NCI-H524 (cell line): ENCODE measurements at regions not wholly inside any gene's neighbourhood (a gene's known extent, or its start where the extent isn't known, plus 50 kb on each side); places are given as distances from the start of the nearest gene placed in this dataset.
"Not testable (repeated sequence)": the region's sequence is repeated elsewhere in the genome, so short reads cannot be mapped to it uniquely, and the experiment has no call there.

Source experiments
- DNase-seq, 2 experiments: peaks; one replicate each; lab custom pipeline; 2025; lab: John Stamatoyannopoulos, UW

DNA sequence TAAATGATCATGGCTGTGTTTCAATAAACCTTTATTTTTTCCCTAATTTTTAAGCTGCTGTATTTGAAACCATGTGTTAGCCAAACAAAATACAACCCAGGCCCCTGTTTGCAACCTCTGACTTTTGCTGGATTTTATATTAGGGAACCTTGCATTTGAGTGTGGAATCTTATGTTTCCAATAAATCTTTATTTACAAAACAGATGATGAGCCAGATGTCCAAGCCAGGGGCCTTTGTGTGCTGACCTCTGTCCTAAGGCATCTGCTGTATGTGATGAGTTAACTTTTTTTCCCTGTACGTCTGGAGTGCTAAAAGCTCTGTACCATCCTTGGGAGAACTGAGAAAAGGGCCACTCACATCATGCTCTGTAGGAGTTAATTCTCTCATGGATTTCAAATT lies 162.9 kb downstream of the TRIB2 start:
- DNase-seq, result no peak

GRCh38 chr2:12881952-12882351 lies 165.2 kb downstream of the TRIB2 start:
- peak; percentile 58 to 89 for DNase-seq

- DNase-seq, result no peak
Observed at GRCh38 chr2:12882393-12882792, 165.7 kb downstream of the TRIB2 start.

DNA sequence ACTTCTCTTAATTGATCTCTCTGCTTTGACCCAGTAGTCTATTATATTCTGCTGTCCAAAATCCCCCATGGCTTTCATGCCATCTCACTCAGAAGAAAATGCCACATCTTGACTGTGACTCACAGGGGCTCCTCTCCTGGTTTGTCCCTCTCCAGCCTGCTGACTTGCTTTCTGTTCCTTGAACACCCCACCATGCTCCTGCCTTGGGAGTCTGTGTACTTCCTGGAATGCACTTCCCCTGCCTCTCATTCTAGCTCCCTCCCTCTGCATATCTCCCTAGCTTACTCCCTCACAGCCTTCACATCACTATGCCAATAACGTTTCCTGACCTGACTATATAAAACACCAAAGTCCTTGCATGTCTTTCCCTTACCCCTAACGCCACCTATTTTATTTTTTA lies 167.2 kb downstream of the TRIB2 start:
- no peak for DNase-seq

DNA sequence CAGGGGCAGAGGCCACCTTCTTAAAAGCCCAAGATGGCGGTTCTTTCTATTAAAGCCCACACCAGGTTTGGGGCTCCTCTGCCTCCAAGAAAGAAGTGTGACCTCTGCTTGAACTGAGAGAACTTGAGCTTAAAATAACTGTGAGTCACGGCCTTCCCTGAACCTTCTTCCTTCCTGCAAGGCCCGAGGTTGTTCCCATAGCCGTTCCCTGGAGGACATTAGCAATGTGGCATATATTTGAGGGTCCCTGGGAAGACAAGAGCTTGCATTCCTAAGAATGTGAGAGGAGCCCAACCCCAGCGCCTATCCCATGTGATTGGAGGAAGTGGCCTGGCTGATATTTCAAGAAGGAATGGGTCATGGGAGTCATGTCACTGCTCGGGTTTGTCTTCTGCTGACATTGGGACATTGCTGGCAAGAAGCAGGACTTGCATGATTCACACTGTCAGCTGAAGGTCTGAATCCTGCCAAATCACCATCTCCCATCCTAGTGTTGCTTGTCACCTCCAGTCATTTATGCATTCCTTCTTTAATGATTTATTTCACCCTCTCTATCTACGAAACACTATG lies 168.1 kb downstream of the TRIB2 start:
- DNase-seq, result no peak

DNA sequence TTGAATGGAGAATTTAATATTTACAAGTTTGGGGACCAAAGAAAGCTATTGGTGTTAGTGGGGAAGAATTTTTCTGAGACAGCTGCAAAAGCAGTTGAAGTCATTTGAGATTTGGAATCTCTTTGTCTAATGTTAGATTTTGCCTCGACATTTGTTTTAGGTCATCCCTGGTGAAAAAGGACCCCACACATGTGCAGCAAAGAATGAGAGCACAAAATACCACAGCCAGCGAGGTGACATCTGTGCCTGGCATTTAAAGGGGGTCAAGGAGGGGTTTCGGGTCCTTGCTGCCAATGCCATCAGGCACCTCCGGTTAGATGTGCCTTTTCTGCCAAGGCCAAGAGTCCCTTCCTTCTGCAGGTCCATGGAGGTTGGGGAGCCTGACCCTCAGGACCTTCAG lies 173.3 kb downstream of the TRIB2 start:
- DNase-seq, result peak in 1 of 2 experiments; percentile 66

- DNase-seq, result peak; percentile 69 to 85
Observed at GRCh38 chr2:12890481-12890991, 173.8 kb downstream of the TRIB2 start.

- DNase-seq, result no peak
Observed at GRCh38 chr2:12895017-12895416, 178.3 kb downstream of the TRIB2 start.

DNA sequence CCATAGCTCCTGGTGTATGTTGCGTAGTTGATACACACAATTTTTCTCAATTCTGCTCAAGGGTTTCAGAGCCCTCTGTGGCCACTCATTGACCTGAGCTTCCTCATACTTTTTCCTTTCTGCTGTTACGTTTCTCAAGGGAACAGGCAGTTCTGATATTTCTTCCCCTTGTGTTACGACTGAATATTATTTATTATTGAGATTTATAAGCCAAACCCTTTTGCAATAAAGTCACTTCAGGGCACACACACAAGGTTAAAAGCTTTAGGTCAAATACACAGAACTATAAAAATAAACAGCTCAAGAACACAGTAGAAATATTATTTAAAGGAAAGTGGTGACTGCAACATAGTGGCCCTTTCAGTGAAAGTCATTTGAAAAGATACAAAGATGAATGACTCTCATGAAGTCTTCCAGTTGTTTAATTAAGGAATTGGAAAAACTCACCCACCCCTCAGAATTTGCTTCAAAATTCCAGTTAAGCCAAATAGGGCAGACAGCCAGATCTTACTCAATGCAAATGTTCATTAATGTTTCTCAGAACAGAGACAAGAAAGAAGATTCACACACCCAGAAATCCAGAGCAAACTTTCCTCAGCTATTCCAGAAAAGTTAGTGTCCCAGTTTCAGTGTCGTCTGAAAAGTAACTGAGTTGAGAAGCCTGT lies 179.7 kb downstream of the TRIB2 start:
- no peak for DNase-seq

DNA sequence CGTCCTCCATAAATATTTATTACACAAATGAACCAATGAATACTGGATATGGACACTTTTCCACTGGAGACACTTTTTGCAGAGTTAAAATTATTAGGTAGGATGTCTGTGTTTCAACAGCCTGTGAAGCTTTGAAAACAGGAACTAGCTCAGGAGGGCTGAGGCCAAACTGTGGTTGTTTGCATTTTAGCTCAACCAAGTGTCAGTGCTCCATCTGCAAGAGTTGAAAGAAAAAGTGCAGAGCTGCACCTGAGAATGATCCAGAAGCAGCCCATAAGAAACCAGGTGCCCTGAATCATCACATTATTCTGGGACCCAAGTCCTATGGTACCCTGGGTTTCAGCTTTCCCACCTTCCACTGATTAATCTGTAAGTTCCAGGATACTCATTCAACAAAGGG lies 180.4 kb downstream of the TRIB2 start:
- DNase-seq, result no peak

- no peak for DNase-seq
Observed at GRCh38 chr2:12903272-12903671, 186.5 kb downstream of the TRIB2 start.

DNA sequence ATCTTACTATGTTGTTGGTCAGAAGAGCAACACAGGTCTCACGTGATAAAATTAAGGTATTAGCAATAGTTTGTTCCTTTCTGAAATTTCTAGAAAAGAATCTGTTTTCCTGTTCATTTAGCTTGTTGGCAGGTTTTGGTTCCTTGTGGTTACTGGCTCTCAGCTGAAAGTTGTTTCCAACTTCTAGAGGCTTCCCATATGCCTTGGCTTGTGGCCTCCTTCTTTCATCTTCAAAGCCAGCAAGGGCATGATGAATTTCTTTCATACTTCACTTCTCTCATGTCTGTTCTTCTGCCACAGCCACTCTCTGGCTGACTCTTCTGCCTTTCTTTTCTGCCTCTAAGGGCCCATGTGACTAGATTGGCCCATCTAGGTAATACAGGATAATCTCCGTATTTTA lies 193.7 kb downstream of the TRIB2 start:
- no peak for DNase-seq

GRCh38 chr2:12915787-12916186 lies 199.1 kb downstream of the TRIB2 start:
- DNase-seq, result no peak

- DNase-seq, result no peak
Observed at GRCh38 chr2:12918138-12918834, 201.6 kb downstream of the TRIB2 start.

GRCh38 chr2:12918835-12919445 lies 202.2 kb downstream of the TRIB2 start:
- DNase-seq, result no peak

DNA sequence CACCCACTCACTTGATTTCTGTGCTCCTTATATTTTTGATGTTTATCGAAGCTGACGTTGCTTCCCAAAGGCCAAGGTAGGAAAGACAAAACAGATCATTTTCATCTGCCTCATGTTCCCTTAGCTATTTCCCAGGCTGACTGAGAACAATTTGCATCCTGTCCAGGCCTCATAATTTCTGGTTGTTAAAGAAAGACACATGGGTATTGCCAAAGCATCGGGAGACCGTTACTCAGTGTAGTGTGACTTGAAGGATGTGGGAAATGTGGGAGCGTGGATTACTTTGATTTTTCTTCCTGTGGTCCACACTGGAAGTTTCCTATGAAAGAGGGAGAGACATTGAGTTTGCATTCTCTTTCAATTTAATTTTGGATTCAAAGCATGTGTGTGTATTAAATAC lies 204.6 kb downstream of the TRIB2 start:
- no peak for DNase-seq

- DNase-seq, result no peak
Observed at GRCh38 chr2:12923907-12924610, 207.3 kb downstream of the TRIB2 start.

DNA sequence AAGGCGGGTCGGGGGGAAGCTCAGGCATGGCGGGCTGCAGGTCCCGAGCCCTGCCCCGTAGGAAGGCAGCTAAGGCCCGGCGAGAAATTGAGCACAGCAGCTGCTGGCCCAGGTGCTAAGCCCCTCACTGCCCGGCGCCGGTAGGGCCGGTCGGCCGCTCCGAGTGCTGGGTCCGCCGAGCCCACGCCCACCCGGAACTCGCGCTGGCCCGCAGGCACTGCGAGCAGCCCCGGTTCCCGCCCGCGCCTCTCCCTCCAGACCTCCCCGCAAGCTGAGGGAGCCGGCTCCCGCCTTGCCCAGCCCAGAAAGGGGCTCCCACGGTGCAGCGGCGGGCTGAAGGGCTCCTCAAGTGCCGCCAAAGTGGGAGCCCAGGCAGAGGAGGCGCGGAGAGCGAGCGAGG lies 209.9 kb downstream of the TRIB2 start:
- DNase-seq, result not testable (repeated sequence)

GRCh38 chr2:12928197-12928774 lies 211.6 kb downstream of the TRIB2 start:
- peak; percentile 52 to 81 for DNase-seq

DNA sequence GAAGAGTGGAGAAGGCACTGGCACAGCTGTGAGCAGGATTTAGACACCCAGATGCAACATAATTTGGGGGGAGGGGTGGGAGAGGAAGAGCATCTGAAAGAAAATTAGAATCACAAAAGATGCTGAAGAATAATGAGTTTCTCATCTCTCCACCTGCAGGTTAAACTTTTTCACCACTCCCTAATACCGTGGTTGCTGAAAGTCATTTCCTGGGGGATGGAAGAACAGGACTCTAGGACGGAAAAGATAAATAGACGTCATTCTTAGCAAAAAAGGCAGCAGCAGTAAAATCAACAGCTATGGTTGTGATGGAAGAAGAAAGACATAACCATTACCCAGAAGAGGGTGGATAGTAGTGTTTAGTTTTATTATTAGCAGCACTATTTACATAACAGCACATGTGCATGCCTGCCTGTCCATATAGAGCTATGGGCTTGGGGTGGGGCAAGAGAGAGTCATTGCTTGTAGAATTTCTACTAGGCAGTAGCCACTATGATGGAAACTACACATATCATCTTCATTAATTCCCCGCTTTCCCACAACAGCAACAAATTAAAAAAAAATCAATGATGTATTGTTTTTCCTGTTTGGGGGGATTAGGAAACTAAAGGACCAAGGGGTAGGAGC lies 212.2 kb downstream of the TRIB2 start:
- DNase-seq, result peak; percentile 52 to 81

GRCh38 chr2:12929758-12930157 lies 213.0 kb downstream of the TRIB2 start:
- peak; percentile 3 to 16 for DNase-seq
